ENCODE measurements at regions not wholly inside any gene's neighbourhood (a gene's known extent, or its start where the extent isn't known, plus 50 kb on each side); places are given as distances from the start of the nearest gene placed in this dataset.

GRCh38 chr16:35532576-35532975 is 2073.2 kb downstream of the TP53TG3F start:
- H4K20me1 ChIP-seq: no peaks in the 10 kb centered on the region
- H3K36me3 ChIP-seq: no peaks in the 10 kb centered on the region
- H3K4me2 ChIP-seq: no peak overlapping the region
- H3K9me3 ChIP-seq (replicated peaks in 1 of 11): no peaks in the 10 kb centered on the region; a peak in 1 of 22 replicates
- no peak overlapping the region for H3K4me3 ChIP-seq
- TF ChIP-seq Cebpa-rat (IDR thresholded peaks at IDR 0.05): no peak
- no peaks in the 10 kb centered on the region for H3K27me3 ChIP-seq
- no peak overlapping the region for H3K9ac ChIP-seq
- no peaks in the 10 kb centered on the region for H3K4me1 ChIP-seq
- no peak overlapping the region for H3K27ac ChIP-seq

GRCh38 chr16:35533683-35534082 is 2074.3 kb downstream of the TP53TG3F start:
- no peak overlapping the region for H3K27ac ChIP-seq

GRCh38 chr16:35543486-35543885 is 2084.1 kb downstream of the TP53TG3F start:
- peaks cover 9 to 13% (median 11%) of the 10 kb centered on the region in 11 experiments; a peak in 16 of 22 replicates for H3K9me3 ChIP-seq (replicated peaks in 1 of 11)
- H3K4me1 ChIP-seq: no peaks in the 10 kb centered on the region
- H3K4me2 ChIP-seq: no peak overlapping the region
- H3K9ac ChIP-seq: no peak overlapping the region
- no peak overlapping the region for H3K27ac ChIP-seq
- no peak for TF ChIP-seq Cebpa-rat (IDR thresholded peaks at IDR 0.05)
- no peaks in the 10 kb centered on the region for H3K27me3 ChIP-seq
- no peaks in the 10 kb centered on the region for H3K36me3 ChIP-seq
- no peaks in the 10 kb centered on the region for H4K20me1 ChIP-seq
- no peak overlapping the region for H3K4me3 ChIP-seq

More at GRCh38 chr16:35533683-35534082, 2074.3 kb downstream of the TP53TG3F start:
- no peaks in the 10 kb centered on the region for H4K20me1 ChIP-seq
- no peak overlapping the region for H3K9ac ChIP-seq
- H3K4me1 ChIP-seq: no peaks in the 10 kb centered on the region
- no peaks in the 10 kb centered on the region for H3K27me3 ChIP-seq
- TF ChIP-seq Cebpa-rat (IDR thresholded peaks at IDR 0.05): no peak
- no peak overlapping the region for H3K4me3 ChIP-seq
- H3K9me3 ChIP-seq (replicated peaks in 1 of 11): no peaks in the 10 kb centered on the region; a peak in 1 of 22 replicates
- H3K4me2 ChIP-seq: no peak overlapping the region
- H3K36me3 ChIP-seq: no peaks in the 10 kb centered on the region

GRCh38 chr16:35552763-35553162 is 2093.4 kb downstream of the TP53TG3F start:
- TF ChIP-seq Cebpa-rat (IDR thresholded peaks at IDR 0.05): no peak
- Histone ChIP-seq H3K4me1 (no peaks in the 10 kb centered on the region), H3K27ac (no peak overlapping the region), H3K36me3 (no peaks in the 10 kb centered on the region), H3K9me3 (replicated peaks in 1 of 11) (peaks cover 0 to 11% (median 7%) of the 10 kb centered on the region in 11 experiments; a peak in 14 of 22 replicates), H4K20me1 (no peaks in the 10 kb centered on the region), H3K4me3 (no peak overlapping the region), H3K27me3 (no peaks in the 10 kb centered on the region), H3K4me2 (no peak overlapping the region), H3K9ac (no peak overlapping the region)

GRCh38 chr16:35557731-35558130 is 2098.3 kb downstream of the TP53TG3F start:
- Histone ChIP-seq H3K36me3 (no peaks in the 10 kb centered on the region), H3K9me3 (replicated peaks in 1 of 11) (peaks cover 0 to 7% (median 5%) of the 10 kb centered on the region in 11 experiments; a peak in 14 of 22 replicates), H3K27me3 (no peaks in the 10 kb centered on the region), H3K9ac (no peak overlapping the region), H3K4me1 (peaks cover 0 to 27% (median 20%) of the 10 kb centered on the region in 10 experiments; a peak in 10 of 20 replicates), H4K20me1 (no peaks in the 10 kb centered on the region), H3K27ac (no peak overlapping the region), H3K4me2 (no peak overlapping the region), H3K4me3 (no peak overlapping the region)
- no peak for TF ChIP-seq Cebpa-rat (IDR thresholded peaks at IDR 0.05)

- Histone ChIP-seq H3K9ac (no peak overlapping the region), H3K36me3 (no peaks in the 10 kb centered on the region), H3K27ac (no peak overlapping the region; a peak in 1 of 22 replicates), H3K4me2 (peak overlapping the region in 6 of 11 experiments; percentile 1 to 45 (median 24); a peak in 8 of 22 replicates), H3K4me1 (peaks cover 0 to 27% (median 20%) of the 10 kb centered on the region in 10 experiments; a peak in 10 of 20 replicates), H4K20me1 (no peaks in the 10 kb centered on the region), H3K9me3 (replicated peaks in 1 of 11) (no peaks in the 10 kb centered on the region; a peak in 1 of 22 replicates), H3K27me3 (no peaks in the 10 kb centered on the region), H3K4me3 (no peak overlapping the region)
- TF ChIP-seq Cebpa-rat (IDR thresholded peaks at IDR 0.05): no peak
Observed at GRCh38 chr16:35559911-35560636, 2100.7 kb downstream of the TP53TG3F start.

- no peak for TF ChIP-seq Cebpa-rat (IDR thresholded peaks at IDR 0.05)
- Histone ChIP-seq H3K9me3 (replicated peaks in 1 of 11) (no peaks in the 10 kb centered on the region; a peak in 1 of 22 replicates), H4K20me1 (no peaks in the 10 kb centered on the region), H3K36me3 (no peaks in the 10 kb centered on the region), H3K4me2 (peak overlapping the region in 6 of 11 experiments; percentile 1 to 45 (median 24); a peak in 9 of 22 replicates), H3K4me3 (no peak overlapping the region), H3K9ac (no peak overlapping the region), H3K27ac (no peak overlapping the region; a peak in 1 of 22 replicates), H3K27me3 (no peaks in the 10 kb centered on the region), H3K4me1 (peaks cover 0 to 27% (median 20%) of the 10 kb centered on the region in 10 experiments; a peak in 10 of 20 replicates)
Observed at GRCh38 chr16:35560637-35560984, 2101.2 kb downstream of the TP53TG3F start.

- Histone ChIP-seq H3K4me2 (peak overlapping the region in 8 of 11 experiments; percentile 1 to 52 (median 24); a peak in 11 of 22 replicates), H3K9me3 (replicated peaks in 1 of 11) (no peaks in the 10 kb centered on the region; a peak in 1 of 22 replicates)
Observed at GRCh38 chr16:35561346-35561745, 2101.9 kb downstream of the TP53TG3F start.

GRCh38 chr16:35562471-35562870 is 2103.1 kb downstream of the TP53TG3F start:
- Histone ChIP-seq H3K4me3 (no peak overlapping the region), H3K27ac (no peak overlapping the region), H3K9me3 (replicated peaks in 1 of 11) (no peaks in the 10 kb centered on the region; a peak in 1 of 22 replicates), H4K20me1 (no peaks in the 10 kb centered on the region), H3K36me3 (no peaks in the 10 kb centered on the region), H3K27me3 (no peaks in the 10 kb centered on the region), H3K4me2 (no peak overlapping the region; a peak in 1 of 22 replicates), H3K4me1 (peaks cover 0 to 27% (median 20%) of the 10 kb centered on the region in 10 experiments; a peak in 10 of 20 replicates), H3K9ac (no peak overlapping the region)
- TF ChIP-seq Cebpa-rat (IDR thresholded peaks at IDR 0.05): no peak

More at GRCh38 chr16:35561346-35561745, 2101.9 kb downstream of the TP53TG3F start:
- no peak overlapping the region; a peak in 1 of 22 replicates for H3K27ac ChIP-seq
- H3K27me3 ChIP-seq: no peaks in the 10 kb centered on the region
- H4K20me1 ChIP-seq: no peaks in the 10 kb centered on the region
- H3K36me3 ChIP-seq: no peaks in the 10 kb centered on the region
- H3K4me3 ChIP-seq: no peak overlapping the region
- H3K9ac ChIP-seq: no peak overlapping the region
- H3K4me1 ChIP-seq: peaks cover 0 to 27% (median 20%) of the 10 kb centered on the region in 10 experiments; a peak in 10 of 20 replicates
- no peak for TF ChIP-seq Cebpa-rat (IDR thresholded peaks at IDR 0.05)

Measured in BLaER1 treated with 17β-estradiol and CSF1 and Interleukin-3, amounts not matched to agents 10 nM and 100 nM (cell line).